H1 (cell line): ENCODE measurements at regions not wholly inside any gene's neighbourhood (a gene's known extent, or its start where the extent isn't known, plus 50 kb on each side); places are given as distances from the start of the nearest gene placed in this dataset.

ENCODE experiments used
- BACH1 ChIP-seq: IDR thresholded peaks from 2 replicates; pipeline ENCODE4 v1.6.1; 2012; ENCODE audit warnings: low read length, improper control_type of control experiment
- CHD7 ChIP-seq: fragments of 300-600 bp; sonication (generic); IDR thresholded peaks from 2 replicates; pipeline ENCODE4 v1.7.1; 2012; ENCODE audit warnings: low read length, moderate library complexity, mild to moderate bottlenecking, inconsistent platforms; ENCODE audit not compliant: insufficient replicate concordance
- PHF8 ChIP-seq: fragments of 200-600 bp; sonication (generic); conservative IDR thresholded peaks from 2 replicates; pipeline ENCODE4 v1.7.1; 2012; ENCODE audit warnings: low read depth, mild to moderate bottlenecking, inconsistent platforms, low read length, moderate library complexity
- POLR2A ChIP-seq, 2 experiments: IDR thresholded peaks; 1 replicate in 1 of 2; 2 replicates in 1 of 2; pipeline ENCODE4 v1.6.1; 2011; ENCODE audit warnings: low read depth in 2 of 2, low read length in 2 of 2, mild to moderate bottlenecking in 2 of 2; ENCODE audit errors: control extremely low read depth in 1 of 2
- RNF2 ChIP-seq: fragments of 200-900, 300-1000 bp; sonication (generic); IDR thresholded peaks from 2 replicates; pipeline ENCODE4 v1.7.1; 2016; ENCODE audit warnings: borderline replicate concordance, low read depth, mild to moderate bottlenecking, antibody characterized with exemption, low read length; ENCODE audit not compliant: poor library complexity, severe bottlenecking; ENCODE audit errors: missing control alignments
- SIRT6 ChIP-seq: IDR thresholded peaks from one replicate; pipeline ENCODE4 v1.7.1; 2012; ENCODE audit warnings: low read length, inconsistent platforms

- no peak for TF ChIP-seq CHD7
- no peak for TF ChIP-seq BACH1
- no peak for TF ChIP-seq SIRT6
- TF ChIP-seq POLR2A (IDR thresholded peaks at IDR 0.05; ENCODE audit: control extremely low read depth in 1 of 2, low read depth in 2 of 2, low read length in 2 of 2), result no peak
- TF ChIP-seq PHF8, result no peak
- no peak for TF ChIP-seq RNF2
- TF ChIP-seq, all 59 proteins: peak for 0
Observed at GRCh38 chr4:135476272-135476671, 1274.7 kb upstream of the PABPC4L start (continued).
